Loucy (cell line): ENCODE measurements at regions not wholly inside any gene's neighbourhood (a gene's known extent, or its start where the extent isn't known, plus 50 kb on each side); places are given as distances from the start of the nearest gene placed in this dataset.

Source experiments
- H2AFZ ChIP-seq: fragments of 200-600 bp; sonication (generic); 2 replicates; pipeline ENCODE4 v1.6.0; 2016; ENCODE audit warnings: antibody characterized with exemption, mild to moderate bottlenecking, low read length, moderate library complexity
- H3F3A ChIP-seq: fragments of 200-600 bp; 2 replicates; pipeline ENCODE4 v1.6.0; 2016; ENCODE audit warnings: antibody characterized with exemption, low read depth, mild to moderate bottlenecking
- H3K27me3 ChIP-seq: fragments of 200-600 bp; sonication (generic); 2 replicates; pipeline ENCODE4 v1.6.1; 2014; ENCODE audit warnings: low read length, mild to moderate bottlenecking; ENCODE audit not compliant: insufficient read depth, poor library complexity, severe bottlenecking
- H3K36me3 ChIP-seq: fragments of 200-600 bp; sonication (generic); 2 replicates; pipeline ENCODE4 v1.6.1; 2016; ENCODE audit warnings: low read length; ENCODE audit not compliant: insufficient read depth
- H3K4me1 ChIP-seq: fragments of 200-600 bp; sonication (generic); 2 replicates; pipeline ENCODE4 v1.5.1; 2014; ENCODE audit warnings: low read length, mild to moderate bottlenecking; ENCODE audit not compliant: insufficient read depth, poor library complexity, severe bottlenecking
- H3K4me2 ChIP-seq: fragments of 200-600 bp; sonication (generic); 2 replicates; pipeline ENCODE4 v1.6.0; 2014; ENCODE audit warnings: antibody characterized with exemption, low read length, low read depth, mild to moderate bottlenecking; ENCODE audit not compliant: poor library complexity, severe bottlenecking
- H3K4me3 ChIP-seq: fragments of 200-600 bp; sonication (generic); 2 replicates; pipeline ENCODE4 v1.5.1; 2014; ENCODE audit warnings: low read length, mild to moderate bottlenecking, mixed read lengths; ENCODE audit not compliant: poor library complexity, severe bottlenecking
- H3K79me2 ChIP-seq: fragments of 200-600 bp; sonication (generic); 2 replicates; pipeline ENCODE4 v1.6.1; 2014; ENCODE audit warnings: low read length; ENCODE audit not compliant: insufficient read depth
- H3K9ac ChIP-seq: fragments of 200-600 bp; sonication (generic); 2 replicates; pipeline ENCODE4 v1.6.0; 2014; ENCODE audit warnings: mild to moderate bottlenecking, low read depth, low read length, moderate library complexity; ENCODE audit not compliant: poor library complexity, severe bottlenecking
- H3K9me2 ChIP-seq: fragments of 200-600 bp; sonication (generic); replicated peaks from 2 replicates; pipeline ENCODE4 v1.6.1; 2016; ENCODE audit warnings: low read depth, low read length, mixed read lengths
- H3K9me3 ChIP-seq: fragments of 200-600 bp; sonication (generic); 2 replicates; pipeline ENCODE4 v1.6.1; 2014; ENCODE audit warnings: mild to moderate bottlenecking, antibody characterized with exemption, low read length, low read depth; ENCODE audit not compliant: insufficient read depth
- H4K20me1 ChIP-seq: fragments of 200-600 bp; sonication (generic); 2 replicates; pipeline ENCODE4 v1.6.0; 2014; ENCODE audit warnings: antibody characterized with exemption, low read length, mild to moderate bottlenecking; ENCODE audit not compliant: insufficient read depth, poor library complexity, severe bottlenecking
- CTCF ChIP-seq: fragments of 200-600 bp; sonication (generic); conservative IDR thresholded peaks from 2 replicates; pipeline ENCODE4 v1.5.1; 2014; ENCODE audit warnings: mild to moderate bottlenecking, antibody characterized with exemption, low read length
- EZH2phosphoT487 ChIP-seq: fragments of 200-600 bp; IDR thresholded peaks from 2 replicates; pipeline ENCODE4 v1.6.1; 2018; ENCODE audit warnings: antibody characterized with exemption, mild to moderate bottlenecking, moderate library complexity, borderline replicate concordance

GRCh38 chr16:64543441-64543840 lies 578.4 kb downstream of the CDH11 start:
- H3K4me2 ChIP-seq, result no peak overlapping the region
- no peaks in the 10 kb centered on the region for H3F3A ChIP-seq

GRCh38 chr16:64543031-64543430 lies 578.8 kb downstream of the CDH11 start:
- H3K27me3 ChIP-seq, result no peaks in the 10 kb centered on the region
- H3K9me2 ChIP-seq, result no peaks in the 10 kb centered on the region
- no peak overlapping the region for H3K4me2 ChIP-seq
- no peaks in the 10 kb centered on the region for H3K4me1 ChIP-seq
- no peaks in the 10 kb centered on the region for H4K20me1 ChIP-seq
- H3K4me3 ChIP-seq, result no peak overlapping the region
- TF ChIP-seq CTCF (no peak), EZH2phosphoT487 (no peak)
- H2AFZ ChIP-seq, result no peak overlapping the region
- H3K9me3 ChIP-seq, result no peaks in the 10 kb centered on the region
- no peak overlapping the region for H3K9ac ChIP-seq
- no peaks in the 10 kb centered on the region for H3K36me3 ChIP-seq
- H3F3A ChIP-seq, result no peaks in the 10 kb centered on the region
- no peaks in the 10 kb centered on the region for H3K79me2 ChIP-seq

More at GRCh38 chr16:64543441-64543840, 578.4 kb downstream of the CDH11 start:
- H3K9ac ChIP-seq, result no peak overlapping the region
- H2AFZ ChIP-seq, result no peak overlapping the region
- no peaks in the 10 kb centered on the region for H3K79me2 ChIP-seq
- no peaks in the 10 kb centered on the region for H3K9me3 ChIP-seq
- H3K27me3 ChIP-seq, result no peaks in the 10 kb centered on the region
- H3K36me3 ChIP-seq, result no peaks in the 10 kb centered on the region
- H3K9me2 ChIP-seq, result no peaks in the 10 kb centered on the region
- TF ChIP-seq CTCF (no peak), EZH2phosphoT487 (no peak)
- H3K4me3 ChIP-seq, result no peak overlapping the region
- no peaks in the 10 kb centered on the region for H3K4me1 ChIP-seq
- no peaks in the 10 kb centered on the region for H4K20me1 ChIP-seq

- H3K4me3 ChIP-seq, result no peak overlapping the region
- H3F3A ChIP-seq, result no peaks in the 10 kb centered on the region
- no peaks in the 10 kb centered on the region for H3K27me3 ChIP-seq
- H3K9ac ChIP-seq, result no peak overlapping the region
- no peaks in the 10 kb centered on the region for H3K4me1 ChIP-seq
- no peaks in the 10 kb centered on the region for H3K36me3 ChIP-seq
- TF ChIP-seq CTCF (no peak), EZH2phosphoT487 (no peak)
- H4K20me1 ChIP-seq, result no peaks in the 10 kb centered on the region
- H3K9me2 ChIP-seq, result no peaks in the 10 kb centered on the region
- no peaks in the 10 kb centered on the region for H3K9me3 ChIP-seq
- no peak overlapping the region for H3K4me2 ChIP-seq
- no peaks in the 10 kb centered on the region for H3K79me2 ChIP-seq
- no peak overlapping the region for H2AFZ ChIP-seq
Observed at GRCh38 chr16:64542152-64542551, 579.7 kb downstream of the CDH11 start.
